ENCODE measurements at regions not wholly inside any gene's neighbourhood (a gene's known extent, or its start where the extent isn't known, plus 50 kb on each side); places are given as distances from the start of the nearest gene placed in this dataset.
A peak's percentile ranks its signal among the peaks of the same experiment; 100 is the strongest.

DNA sequence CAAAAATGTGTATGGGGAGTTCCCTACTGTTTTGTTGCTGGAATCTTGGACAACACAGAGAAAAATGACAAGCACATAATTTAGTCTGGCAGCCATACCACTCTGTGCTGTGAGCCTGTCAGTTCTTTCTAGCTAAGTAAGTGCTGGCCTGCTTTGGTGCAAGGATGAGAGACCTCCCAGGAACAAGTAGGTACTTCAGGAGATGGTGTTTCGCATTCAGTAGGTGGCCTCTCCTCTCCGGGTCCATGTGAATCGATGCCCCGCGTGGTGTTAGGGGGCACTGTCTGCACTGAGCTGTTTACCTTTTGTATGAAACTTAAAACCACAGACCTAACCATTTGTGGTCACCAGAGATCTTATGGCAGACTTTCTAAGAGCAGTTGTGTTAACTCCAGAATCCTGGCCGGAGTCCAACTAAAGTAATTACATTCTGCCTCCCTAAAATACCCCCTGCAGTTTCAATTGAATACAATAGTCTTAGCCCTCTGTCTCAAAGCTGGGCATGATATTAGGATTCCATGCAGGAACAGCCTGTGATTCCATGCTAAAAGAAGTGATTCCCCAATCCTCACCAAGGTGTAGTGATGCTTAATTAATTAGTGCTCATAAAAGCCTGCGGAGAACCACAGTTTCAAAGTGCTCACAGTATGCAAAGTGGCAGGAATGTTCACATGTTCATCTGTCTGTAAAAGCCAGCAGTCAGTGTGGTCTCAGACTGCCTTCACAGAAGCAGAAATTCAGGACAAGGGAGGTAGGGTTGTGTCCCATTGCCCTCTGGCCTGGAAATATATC is 64.2 kb downstream of the LLPH start:
- DNase-seq = peak; percentile 55

DNA sequence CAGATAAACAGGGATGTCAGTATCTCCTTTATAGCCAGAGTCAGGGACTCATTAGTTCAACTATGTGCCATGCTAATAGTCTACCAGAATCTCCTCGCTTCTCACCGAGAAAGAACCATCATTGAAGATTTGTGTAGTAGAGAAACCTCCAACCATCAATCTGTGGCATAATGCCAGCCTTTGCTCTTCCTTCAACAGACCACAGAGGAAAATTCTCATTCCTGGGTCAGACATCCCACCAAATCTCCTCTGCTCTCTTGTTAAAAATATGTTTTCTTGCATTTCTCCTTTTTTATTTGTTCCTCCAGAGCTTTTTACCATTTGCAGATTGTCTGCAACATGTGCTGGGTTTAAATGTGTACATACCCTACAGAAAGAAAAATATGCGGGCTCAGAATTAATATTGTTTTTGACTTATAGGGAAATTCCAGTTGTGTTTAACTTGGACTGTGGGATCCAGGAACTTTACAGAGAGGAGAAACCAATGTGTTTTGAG is 64.9 kb downstream of the LLPH start:
- DNase-seq = no peak

DNA sequence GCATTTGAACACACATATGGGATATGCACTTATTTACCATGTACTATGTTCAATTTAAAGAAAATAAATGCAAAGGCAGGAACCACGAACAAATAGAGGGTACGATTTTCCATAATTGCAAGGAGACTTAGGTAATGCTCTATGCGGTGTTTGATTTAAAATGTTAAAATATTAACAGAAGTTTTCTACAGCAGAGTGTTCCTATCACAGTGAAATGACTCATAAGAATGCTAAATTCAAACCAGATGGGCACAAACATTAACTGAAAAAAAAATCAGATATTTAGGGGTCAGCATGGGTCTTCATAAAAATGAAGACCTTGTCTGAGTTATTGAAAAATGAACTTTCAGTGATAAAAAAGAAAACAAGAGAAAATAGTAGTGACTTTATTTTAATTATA is 65.4 kb downstream of the LLPH start:
- DNase-seq = no peak

DNA sequence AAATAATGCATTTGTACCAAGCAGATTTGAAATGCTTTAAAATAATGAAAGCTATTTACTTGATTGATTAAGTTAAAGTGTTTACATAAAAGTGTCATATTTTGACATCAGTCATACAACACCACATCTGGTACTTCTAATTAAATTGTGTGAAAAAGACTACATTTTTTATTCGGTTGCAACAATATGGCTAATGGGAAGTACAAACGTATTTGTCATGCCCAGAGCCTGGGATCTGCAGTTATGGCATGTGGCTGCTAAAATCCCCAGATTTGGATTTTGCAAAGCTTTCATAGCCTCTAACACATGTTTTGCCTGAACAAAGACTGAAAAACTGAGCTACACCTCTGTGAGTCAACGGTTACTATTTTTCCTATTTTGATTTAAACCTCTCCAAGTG is 66.6 kb downstream of the LLPH start:
- DNase-seq = peak; percentile 79

DNA sequence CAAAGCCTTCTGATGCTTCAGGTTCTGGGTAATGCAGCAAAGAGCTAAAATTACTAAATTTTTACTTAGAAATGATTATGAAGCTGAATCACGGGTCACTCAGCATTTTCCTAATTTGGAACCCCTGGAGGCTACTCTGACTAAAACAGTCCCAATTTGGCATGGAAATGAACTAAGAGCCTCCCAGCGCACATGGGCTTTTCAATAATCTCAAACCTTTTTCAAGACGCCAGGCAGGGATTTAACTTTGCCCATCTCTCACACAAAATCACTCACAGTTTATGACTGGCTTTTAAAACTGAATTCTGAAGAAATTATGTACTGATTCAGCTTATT is 68.3 kb downstream of the LLPH start:
- DNase-seq = no peak

DNA sequence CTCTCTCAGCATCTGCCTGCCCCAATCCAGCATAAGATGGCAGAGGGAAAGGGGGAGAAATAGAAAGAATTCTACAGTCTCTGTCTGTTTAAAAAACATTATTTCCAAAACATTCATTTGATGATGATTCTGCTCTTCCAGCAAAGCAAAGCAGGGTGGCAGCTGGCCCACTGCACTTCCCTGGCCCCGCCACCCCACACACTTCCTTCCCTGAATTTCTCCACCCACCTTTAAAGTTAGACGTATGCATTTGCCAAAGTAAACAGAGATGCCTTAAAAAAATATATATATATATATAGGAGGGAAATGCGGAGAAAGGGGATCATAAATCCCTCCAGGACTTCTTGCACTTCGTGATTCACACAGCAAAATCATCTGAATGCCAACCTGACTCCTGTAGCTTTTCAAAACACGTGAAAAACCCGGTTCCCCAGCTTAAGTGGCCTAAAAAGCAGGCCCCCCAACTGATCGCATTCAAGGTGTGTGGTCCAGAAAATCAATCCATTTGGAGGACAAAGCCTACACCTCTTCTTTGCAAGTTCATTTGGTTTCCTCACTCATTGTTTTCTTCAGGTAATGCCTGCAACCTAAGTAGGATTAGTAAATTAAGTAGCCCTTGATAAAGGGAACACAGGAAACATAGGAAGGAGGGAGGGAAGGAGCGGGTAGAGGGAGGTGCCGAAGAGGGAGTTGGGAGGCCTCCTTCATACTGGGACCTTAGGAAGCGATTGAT is 68.8 kb downstream of the LLPH start:
- no peak for DNase-seq

DNA sequence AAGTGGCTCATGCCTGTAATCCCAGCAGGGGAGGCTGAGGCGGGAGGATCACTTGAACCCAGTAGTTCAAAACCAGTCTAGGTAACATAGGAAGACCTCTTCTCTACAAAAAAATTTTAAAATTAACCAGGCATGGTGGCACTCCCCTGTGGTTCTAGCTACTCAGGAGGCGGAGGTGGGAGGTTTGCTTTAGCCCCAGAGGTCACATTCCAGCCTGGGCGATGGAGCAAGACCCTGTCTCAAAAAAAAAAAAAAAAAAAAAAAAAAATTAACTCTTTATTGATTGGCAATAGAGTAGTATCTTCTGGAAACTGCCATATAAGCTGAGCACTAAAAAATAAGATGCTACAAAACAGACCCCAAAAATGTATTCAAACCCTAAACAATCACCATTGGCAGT is 69.5 kb downstream of the LLPH start:
- DNase-seq = no peak

DNA sequence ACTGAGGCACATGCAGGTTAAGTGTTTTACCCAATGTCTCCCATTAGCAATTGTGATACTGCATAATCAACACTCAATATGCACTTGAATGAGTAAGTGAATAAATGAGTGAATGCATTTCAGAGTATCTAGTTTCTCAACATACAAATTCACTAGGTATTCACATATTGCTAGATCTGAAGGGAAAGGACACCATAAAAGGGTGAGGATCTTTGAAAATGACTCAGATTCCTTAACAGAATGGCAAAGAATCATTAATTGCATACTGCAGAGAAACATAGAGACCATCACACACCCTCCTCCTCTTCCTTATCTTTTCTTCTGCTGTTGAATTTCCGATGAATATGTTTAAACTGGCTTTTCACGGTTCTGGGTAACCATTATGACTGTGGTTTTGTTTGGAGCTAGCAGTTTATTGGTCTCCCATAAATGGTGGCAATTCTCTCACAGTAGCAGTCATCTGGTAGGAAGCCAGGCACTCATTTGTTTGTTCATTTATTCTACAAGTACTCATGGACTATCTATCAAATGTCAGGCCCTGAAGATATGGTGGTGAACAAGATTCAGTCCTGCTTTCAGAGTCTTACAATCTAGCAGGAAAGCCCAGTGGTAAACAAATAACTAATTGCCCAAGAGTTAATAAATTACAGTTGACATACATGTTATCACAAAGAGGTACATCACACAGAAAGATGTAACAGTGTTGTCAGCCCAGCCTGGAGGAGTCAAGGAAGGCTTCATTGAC is 70.2 kb downstream of the LLPH start:
- no peak for DNase-seq

DNA sequence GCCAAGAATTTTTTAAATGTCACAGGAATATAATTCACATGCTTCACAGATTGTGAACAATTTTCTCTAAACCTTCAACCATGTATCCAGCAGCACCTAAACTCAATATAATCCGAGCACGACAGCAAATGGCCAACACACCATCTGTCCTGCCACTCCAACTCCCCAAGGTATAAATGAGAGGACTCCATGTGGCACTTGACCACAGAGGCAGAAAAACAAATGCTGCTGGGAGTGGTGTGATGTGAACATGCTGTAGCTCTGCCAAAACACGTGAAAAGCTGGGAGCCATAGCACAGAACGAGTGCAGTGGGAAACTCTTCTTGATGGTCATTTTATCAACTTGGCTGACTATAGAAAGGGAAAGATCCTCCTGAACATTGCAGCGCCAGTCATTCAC is 70.9 kb downstream of the LLPH start:
- peak; percentile 62 for DNase-seq

DNA sequence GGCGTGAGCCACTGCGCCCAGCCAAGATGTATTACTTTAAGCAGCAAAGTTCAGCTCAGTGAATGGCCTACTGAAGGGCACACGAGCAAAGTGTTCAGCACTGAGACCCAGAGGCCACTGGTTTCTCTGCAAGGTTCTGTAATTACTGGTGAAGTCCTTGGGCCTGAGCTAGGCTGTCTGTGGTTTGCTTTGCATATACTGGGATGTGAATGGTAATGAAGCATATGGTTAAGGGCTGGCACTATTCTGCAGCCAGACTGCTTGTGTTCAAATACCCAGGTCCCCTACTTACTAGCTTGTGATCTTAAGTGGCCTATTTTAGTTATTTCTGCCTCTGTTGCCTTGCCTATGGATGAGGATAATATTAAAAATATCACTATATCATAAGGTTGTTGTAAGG is 72.0 kb downstream of the LLPH start:
- no peak for DNase-seq

DNA sequence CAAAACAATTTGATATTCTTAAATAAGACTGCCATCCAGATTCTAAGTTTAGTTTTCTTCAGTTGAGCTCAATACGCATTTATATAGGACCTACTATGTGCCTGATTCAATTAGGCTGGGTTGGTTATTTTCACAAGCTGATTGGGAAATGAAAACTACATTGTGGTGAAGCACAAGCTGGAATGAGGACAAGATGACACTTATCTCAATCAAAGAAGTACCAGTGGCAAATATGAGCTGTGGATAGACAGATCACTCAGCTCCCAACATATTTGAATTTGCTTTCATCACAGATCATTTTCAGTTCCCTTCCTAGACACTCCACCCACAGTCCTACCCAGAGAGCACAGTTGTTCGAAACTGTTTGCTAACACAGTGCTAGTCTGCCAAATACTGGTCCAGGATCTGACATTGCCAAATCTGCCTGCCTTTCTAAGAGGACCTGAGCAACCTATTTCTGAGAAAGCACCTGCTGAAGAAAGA is 74.7 kb downstream of the LLPH start:
- DNase-seq = peak; percentile 58

DNA sequence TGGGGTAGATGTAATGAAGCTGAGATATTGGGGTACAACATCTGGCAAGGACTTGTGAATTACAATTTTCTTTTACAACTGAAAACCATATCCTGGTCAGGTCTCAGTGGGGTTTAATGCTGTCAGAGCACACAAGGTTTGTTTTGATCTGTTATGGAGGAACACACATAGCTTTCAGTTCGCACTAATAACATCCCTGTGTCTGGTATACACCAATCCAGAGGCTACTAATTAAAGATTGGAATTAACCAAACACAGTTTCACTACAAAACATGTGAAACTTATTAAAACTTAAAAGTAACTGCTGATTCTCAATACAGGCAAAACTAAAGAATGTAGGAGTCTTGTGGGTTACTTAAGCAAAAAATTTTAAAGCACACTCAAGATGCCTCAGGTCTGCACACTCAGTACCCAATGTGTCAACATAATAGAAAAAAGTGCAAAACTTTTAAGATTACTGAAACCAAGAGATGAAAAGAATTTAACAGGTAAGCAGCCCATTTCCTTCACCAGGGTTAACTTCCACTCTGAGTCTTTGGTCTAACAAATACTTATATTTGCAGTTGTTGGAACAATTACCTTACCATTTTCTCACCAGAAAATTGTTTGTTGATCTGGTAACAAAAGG is 77.4 kb downstream of the LLPH start:
- DNase-seq = no peak

DNA sequence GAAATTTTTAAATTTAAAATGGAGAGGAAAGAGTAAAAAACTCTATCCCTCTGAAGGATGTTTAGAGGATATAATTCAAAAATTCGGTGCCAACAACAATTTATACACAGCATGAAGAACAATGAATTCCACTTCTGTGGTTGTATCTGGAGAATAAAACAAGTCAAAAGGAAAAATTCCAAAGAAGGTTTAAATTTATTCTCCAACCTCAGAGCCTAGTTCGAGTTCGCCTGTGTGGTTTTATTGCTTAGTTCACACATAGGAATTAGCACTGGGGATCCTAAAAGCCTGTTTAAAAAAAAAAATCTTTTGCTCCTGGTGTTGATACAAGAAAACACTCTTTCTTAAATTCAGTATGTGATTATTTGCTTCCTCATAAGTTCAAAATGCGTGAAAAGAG is 79.2 kb downstream of the LLPH start:
- DNase-seq = no peak

DNA sequence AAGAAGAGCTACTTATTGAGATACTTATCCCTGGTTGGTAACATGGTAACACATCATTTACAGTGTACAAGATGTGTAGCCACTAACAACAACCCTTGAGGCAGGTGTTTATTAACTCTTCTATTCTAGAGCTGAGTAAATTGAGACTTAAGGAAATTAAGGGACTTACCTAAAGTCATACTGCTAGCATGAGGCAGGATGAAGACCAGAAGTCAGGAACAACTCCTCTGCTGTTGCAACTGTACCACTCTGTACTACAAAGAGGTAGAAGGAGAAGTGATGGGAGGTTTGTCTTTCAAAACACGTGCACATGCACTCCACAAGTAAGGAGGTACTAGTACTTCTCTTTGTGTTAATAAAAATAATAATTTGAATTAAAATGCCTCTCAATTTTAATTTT is 79.9 kb downstream of the LLPH start:
- no peak for DNase-seq

DNA sequence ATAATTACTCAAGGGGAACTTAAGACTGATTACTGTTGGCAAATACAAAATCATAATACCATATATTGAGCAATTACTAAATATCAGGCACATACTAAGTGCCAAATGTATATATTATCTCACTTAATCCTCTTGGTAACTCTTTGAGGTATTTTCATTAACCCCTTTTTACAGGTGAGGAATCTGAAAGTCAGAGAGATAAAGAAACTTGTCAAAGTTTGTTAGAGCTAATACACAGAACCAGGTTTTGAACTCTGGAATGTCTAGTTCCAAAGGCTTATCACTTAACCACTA is 80.3 kb downstream of the LLPH start:
- no peak for DNase-seq

DNA sequence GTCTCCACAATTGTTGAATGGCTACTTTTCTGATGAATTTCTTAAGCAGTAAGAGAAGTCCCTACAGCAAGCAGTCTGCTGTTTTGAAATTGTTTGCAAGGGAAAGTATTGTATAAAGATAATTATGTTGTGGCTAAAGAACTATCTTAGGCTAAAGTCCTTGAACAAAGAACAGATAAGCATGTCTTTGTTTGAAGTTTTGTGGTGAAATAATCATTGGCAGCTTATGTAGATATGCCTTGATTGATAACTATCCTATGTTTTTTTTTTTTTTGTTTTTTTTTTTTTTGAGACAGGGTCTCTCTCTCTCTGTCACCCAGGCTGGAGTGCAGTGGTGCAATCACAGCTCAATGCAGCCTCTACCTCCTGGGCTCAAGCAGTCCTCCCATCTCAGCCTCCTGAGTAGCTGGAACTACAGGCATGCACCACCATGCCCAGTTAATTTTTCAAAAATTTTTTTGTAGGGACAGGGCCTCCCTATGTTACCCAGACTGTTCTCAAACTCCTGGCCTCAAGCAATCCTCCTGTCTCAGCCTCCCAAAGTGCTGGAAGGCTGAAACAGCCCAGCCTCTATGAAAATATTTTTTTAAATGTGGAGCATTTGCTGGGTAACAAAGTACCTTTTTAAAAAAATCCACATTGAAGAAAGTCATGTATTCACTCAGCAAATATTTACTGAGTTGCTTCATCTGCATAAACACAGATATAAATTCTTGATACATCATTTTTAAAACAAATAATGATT is 80.8 kb downstream of the LLPH start:
- no peak for DNase-seq

DNA sequence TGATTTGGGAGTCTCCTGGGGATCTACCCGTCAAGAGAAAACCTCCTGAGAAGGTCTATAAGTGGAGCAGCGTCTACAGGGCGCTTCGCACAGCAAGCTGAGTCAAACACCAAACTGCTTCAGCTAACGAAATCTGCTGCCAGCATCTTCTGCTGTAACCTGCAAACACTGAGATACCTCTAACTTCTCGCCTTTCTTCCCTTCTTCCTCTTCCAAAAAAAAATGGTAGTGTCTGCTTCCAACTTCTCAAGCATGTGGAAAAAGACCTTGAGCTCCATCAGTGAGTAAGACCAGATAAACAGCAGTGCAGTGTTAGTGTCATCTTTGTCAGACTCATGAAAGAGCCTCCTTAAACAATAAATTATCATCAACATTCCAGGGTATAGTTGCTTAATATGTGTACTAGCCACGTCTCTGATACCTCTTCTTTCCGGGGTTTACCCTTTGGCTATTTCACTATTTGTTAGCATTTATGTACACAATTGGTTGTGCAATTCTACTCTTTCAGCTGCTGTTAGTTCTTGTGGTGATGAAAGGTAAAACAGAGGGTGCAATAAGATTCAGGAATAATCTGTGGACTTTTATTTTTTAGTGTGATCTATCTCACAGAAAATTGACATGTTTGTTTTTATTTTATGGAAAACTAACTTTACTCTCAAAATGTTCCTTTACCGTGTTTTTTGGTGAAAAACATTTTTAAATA is 81.6 kb downstream of the LLPH start:
- DNase-seq = peak; percentile 29

DNA sequence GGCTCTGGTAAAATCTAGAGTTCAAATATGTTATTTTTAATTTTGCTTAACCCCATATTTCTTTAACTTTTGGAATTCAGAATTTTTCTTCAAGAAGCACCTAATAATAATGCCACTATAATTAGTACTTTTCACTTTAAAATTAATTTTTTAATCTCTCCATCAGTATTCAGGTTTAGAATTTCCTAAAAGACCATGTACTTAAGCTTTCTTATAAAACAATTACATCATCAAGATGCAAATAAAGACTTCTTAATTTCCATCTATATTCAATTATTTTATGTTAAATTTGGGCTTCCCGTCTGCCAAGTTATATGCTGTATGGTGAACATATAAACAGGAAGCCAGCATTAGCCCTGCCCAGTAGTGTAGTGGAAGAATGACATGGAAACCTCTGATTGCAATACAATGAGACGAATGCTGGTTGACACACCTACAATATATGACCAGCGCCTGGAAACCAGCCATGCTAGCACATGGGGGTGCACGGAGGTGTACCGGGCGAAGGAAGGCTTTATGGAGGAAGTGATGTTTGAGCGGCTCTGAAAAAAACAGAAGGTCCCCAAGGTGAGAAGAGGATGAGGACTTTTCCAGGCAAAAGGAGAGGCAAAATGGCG is 82.2 kb downstream of the LLPH start:
- DNase-seq = no peak

DNA sequence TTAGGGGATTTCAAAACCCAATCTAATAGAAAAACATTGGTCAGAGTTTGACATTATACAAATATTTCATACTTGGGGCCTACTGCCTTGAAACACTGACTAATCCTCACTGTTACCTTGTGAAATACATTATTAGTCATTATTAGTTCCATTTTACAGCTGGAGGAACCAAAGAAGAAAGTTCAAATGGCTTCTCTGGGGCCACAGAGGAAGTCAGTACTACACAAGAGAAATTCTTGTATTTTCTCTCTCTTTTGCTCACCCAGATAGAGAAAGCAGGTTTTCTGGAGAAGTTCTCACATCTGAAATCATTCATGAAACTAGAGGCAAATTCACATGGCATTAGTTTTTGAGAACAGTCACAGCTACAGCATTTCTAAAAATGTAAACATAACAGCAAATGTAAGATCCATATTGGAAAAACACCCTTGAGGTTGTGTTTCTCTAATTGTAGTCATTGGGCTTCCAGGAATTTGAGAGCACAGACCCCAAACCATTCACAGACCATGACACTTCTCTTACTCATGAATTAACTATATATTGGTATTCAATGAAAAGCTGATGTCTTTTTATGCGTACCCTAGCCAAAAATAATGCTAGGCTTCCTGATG is 83.0 kb downstream of the LLPH start:
- DNase-seq = no peak

DNA sequence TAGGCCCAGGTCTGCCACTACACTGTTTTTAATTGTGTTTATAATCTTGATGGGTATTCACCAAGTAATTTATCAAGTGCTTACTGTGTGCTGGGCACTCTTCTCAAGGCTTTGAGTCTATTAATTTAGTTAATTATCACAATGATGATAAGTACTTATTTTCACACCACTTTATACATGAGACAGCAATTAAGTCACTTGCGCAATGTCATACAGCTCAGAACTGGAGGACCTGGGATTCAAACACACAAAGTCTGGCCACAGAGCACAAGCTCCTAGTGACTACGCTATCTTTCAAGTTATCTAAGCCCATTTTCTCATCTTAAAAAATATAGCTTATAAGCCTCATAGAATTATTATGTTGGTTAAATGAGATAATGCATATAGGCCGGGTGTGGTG is 85.0 kb downstream of the LLPH start:
- DNase-seq = no peak

DNA sequence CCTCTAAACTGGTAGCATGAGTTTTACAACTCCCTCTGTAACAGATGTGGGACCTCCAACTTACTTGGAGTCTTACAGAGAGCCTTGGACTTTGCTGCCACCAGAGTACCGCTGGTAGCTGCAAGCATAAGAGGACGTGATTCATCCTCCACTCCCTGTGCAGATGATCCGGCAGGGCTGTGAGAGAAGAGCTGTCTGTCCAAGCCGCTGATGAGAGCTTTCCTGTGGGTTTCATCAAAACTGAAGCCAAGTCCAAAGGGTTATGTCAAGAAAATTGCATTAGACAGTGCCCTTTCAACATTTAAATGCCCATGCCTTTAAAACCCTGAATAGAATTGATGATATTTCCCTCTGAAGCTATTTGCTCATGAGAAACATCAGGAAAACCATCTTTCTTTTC is 85.8 kb downstream of the LLPH start:
- DNase-seq = no peak
